ENCODE measurements at regions not wholly inside any gene's neighbourhood (a gene's known extent, or its start where the extent isn't known, plus 50 kb on each side); places are given as distances from the start of the nearest gene placed in this dataset.

DNA sequence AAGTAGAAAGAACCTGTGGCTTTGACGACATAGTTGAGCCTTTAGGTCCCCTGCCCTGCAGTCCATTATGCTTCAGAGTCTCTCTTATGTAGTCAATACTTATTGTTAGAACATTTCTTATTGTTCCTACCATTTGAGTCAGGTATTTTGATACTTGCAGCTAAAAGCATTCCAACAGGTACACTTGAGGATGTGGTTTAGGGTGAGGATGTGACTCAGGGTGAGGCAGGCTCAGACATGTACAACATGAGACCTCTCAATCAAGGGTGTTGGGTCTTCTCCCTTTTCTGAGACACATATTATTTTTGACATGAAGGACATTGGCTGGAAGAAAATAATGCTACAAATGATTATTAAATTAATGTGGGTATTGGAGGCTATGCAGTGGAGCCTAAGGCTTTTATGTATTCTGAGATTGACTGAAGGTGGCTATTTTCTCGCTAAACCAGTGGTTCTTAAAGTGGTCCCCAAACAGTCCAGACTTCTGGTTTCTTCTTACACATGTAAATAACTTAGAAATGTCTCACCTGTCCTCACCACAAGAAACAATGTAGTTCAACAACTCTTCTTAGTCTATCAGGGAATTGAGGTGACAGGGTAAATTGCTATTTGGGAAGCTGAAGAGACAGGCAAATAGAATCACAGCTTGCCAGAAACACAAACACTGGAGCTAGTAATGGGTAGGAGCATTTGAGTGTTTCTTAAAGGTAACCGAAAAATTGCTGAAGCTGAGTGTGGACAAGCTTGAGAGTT lies 135.5 kb upstream of the ZPLD1 start:
- TF ChIP-seq, protein P1, sequence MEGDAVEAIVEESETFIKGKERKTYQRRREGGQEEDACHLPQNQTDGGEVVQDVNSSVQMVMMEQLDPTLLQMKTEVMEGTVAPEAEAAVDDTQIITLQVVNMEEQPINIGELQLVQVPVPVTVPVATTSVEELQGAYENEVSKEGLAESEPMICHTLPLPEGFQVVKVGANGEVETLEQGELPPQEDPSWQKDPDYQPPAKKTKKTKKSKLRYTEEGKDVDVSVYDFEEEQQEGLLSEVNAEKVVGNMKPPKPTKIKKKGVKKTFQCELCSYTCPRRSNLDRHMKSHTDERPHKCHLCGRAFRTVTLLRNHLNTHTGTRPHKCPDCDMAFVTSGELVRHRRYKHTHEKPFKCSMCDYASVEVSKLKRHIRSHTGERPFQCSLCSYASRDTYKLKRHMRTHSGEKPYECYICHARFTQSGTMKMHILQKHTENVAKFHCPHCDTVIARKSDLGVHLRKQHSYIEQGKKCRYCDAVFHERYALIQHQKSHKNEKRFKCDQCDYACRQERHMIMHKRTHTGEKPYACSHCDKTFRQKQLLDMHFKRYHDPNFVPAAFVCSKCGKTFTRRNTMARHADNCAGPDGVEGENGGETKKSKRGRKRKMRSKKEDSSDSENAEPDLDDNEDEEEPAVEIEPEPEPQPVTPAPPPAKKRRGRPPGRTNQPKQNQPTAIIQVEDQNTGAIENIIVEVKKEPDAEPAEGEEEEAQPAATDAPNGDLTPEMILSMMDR (IDR thresholded peaks at IDR 0.05): no peak
- no peak for TF ChIP-seq ZFX (IDR thresholded peaks at IDR 0.05; ENCODE audit: borderline replicate concordance)
